ENCODE measurements at regions not wholly inside any gene's neighbourhood (a gene's known extent, or its start where the extent isn't known, plus 50 kb on each side); places are given as distances from the start of the nearest gene placed in this dataset.

DNA sequence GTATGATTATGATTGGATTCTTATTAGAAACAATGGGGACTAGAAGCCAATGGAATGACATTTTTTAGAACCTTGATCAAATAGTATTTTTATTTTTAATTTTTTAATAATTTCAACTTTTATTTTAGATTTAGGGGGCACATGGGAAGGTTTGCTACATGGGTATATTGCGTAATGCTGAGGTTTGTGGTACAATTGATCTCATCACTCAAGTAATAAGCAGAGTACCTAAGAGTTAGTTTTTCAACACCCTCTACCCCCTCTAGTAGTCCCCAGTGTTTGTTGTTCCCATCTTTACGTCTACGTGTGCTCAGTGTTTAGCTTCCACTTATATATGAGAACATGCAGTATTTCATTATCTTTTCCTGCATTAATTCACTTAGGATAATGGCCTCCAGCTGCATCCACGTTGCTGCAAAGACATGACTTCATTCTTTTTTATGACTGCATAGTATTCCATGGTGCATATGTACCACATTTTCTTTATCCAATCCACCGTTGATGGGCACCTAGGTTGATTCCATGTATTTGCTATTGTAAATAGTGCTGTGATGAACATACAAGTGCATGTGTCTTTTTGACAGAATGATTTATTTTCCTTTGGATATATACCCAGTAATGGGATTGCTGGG lies 281.1 kb upstream of the MAN1A1 start:
- Histone ChIP-seq H2AFZ (ENCODE audit: low read length, unreplicated experiment) (no peak overlapping the region), H3K79me2 (ENCODE audit: control insufficient read depth, insufficient read depth, low read length, unreplicated experiment) (no peaks in the 10 kb centered on the region), H3K27ac (ENCODE audit: low read depth, low read length) (no peak overlapping the region), H3K27me3 (ENCODE audit: insufficient read depth, low read length) (no peaks in the 10 kb centered on the region), H3K4me3 (ENCODE audit: low read depth, low read length) (no peak overlapping the region), H3K36me3 (ENCODE audit: insufficient read depth, low read length) (no peaks in the 10 kb centered on the region), H3K4me1 (ENCODE audit: control insufficient read depth, insufficient read depth, low read length, unreplicated experiment) (peaks cover 17% of the 10 kb centered on the region)

DNA sequence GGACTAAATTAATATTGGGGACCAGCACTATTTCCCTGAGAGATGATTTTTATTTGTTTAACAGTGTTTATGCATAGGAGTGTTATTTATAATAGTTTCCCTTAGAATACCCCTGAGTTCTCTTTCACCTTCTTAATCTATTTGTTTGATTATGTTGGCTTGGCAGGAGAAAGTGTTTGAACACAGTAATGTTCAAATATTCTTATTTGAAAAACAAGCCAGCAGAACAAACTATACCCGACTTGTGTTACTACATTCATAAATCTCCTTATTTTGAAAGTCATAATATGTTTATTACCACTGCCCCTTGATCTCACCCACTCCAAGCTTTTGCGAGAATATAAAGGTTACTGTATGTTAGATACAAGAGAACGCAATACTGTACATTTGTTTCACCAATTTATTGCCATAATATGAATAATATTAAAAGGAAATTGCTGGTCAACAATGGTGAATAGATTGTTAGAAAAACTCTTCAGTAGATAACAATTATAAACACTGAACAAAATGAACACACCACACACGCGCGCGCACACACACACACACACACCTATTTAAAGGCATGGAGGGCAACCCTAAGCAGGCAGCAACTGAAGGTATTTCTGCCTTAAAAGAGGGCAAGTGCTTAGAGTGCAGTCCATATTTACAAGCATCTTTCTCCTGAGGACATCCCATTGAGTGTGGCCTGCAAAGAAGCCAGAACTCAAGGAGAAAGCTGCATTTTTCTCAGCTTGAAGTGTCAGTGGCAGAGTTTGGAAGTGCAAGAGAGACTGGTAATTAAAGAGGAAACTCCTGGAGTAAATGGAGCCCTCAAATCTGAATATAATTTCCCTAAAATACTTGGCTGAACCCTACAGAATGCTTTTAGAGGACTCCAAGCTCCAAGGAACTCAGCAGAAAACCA lies 279.4 kb upstream of the MAN1A1 start:
- Histone ChIP-seq H2AFZ (ENCODE audit: low read length, unreplicated experiment) (no peak overlapping the region), H3K79me2 (ENCODE audit: control insufficient read depth, insufficient read depth, low read length, unreplicated experiment) (no peaks in the 10 kb centered on the region), H3K4me1 (ENCODE audit: control insufficient read depth, insufficient read depth, low read length, unreplicated experiment) (peaks cover 17% of the 10 kb centered on the region), H3K27me3 (ENCODE audit: insufficient read depth, low read length) (no peaks in the 10 kb centered on the region), H3K36me3 (ENCODE audit: insufficient read depth, low read length) (no peaks in the 10 kb centered on the region), H3K4me3 (ENCODE audit: low read depth, low read length) (no peak overlapping the region), H3K27ac (ENCODE audit: low read depth, low read length) (peak overlapping the region; percentile 77)

DNA sequence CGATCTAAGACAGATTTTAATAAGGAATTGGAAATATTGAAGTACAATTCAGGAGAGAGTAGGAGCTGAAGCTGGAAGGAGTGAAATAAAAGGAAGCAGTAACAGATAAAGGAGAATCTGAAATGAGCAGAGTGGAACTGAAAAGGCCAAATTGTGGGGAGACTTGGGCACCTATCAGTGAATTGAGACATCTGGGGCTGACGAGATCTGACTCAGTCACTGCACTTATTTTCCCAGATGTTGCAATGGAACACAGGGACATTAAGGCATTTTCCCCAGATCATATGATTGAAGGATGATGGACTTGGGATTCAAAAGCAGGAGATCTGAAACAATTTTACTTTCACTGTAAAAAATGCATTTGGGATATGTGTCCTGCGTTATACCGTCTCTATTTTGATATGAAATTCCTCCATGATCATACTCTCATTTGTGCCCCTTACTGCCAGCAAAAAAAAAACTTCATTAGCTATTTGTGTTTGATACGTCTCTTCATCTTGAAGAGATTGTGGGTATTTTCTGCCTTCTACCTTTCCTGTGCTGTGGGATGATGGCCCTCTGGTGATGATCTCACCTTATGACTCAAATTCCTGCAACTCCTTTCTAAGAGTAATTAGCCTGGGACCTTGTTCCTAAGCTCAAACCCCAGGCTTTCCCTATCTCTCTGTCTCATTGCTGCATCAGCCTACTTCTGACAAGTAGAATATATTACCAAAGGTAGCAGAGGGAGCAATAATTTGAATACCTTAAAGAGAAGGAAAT lies 278.5 kb upstream of the MAN1A1 start:
- Histone ChIP-seq H2AFZ (ENCODE audit: low read length, unreplicated experiment) (no peak overlapping the region), H3K36me3 (ENCODE audit: insufficient read depth, low read length) (no peaks in the 10 kb centered on the region), H3K27me3 (ENCODE audit: insufficient read depth, low read length) (no peaks in the 10 kb centered on the region), H3K4me1 (ENCODE audit: control insufficient read depth, insufficient read depth, low read length, unreplicated experiment) (peaks cover 17% of the 10 kb centered on the region), H3K4me3 (ENCODE audit: low read depth, low read length) (0 out of 2 replicates have a peak overlapping the region, but pooled peaks have one; percentile 2), H3K27ac (ENCODE audit: low read depth, low read length) (peak overlapping the region; percentile 77), H3K79me2 (ENCODE audit: control insufficient read depth, insufficient read depth, low read length, unreplicated experiment) (no peaks in the 10 kb centered on the region)

DNA sequence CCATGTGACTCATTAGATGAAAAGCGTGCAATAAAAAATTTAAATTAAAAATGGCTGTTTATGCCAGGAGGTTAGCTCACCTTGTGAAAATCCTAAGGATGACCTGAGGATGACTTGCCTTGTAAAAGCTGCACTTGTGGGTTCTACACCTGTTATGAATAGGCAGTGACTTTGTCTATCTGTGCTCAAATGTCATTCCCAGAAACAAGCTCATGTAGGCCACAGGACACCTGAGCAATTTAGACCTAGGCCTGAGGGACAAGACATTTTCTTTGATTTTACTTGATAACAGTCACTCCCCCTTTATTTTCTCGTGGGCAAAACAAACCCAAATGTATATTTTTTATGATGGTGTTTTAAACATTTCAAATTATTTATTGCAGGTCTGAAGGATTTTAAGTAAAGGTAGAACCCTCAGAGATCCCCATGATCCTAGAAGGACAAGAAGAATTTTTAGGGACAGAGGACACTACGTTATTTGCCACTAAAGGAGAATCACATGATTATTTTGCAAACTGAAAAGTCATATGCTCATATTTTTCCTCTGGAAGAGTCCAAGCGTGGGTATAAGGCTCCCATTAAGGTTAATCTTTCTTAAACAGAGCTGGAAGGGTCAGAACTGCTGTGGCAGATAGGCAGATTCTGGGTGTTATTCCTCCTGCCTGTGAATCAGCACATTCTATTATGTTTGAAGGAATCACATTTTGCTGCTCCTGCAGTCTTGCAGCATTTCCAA lies 277.5 kb upstream of the MAN1A1 start:
- Histone ChIP-seq H3K4me1 (ENCODE audit: control insufficient read depth, insufficient read depth, low read length, unreplicated experiment) (peaks cover 22% of the 10 kb centered on the region), H3K27me3 (ENCODE audit: insufficient read depth, low read length) (no peaks in the 10 kb centered on the region), H3K36me3 (ENCODE audit: insufficient read depth, low read length) (no peaks in the 10 kb centered on the region), H2AFZ (ENCODE audit: low read length, unreplicated experiment) (no peak overlapping the region), H3K27ac (ENCODE audit: low read depth, low read length) (peak overlapping the region; percentile 77; the same call in 1 of the 2 replicates), H3K79me2 (ENCODE audit: control insufficient read depth, insufficient read depth, low read length, unreplicated experiment) (no peaks in the 10 kb centered on the region), H3K4me3 (ENCODE audit: low read depth, low read length) (no peak overlapping the region)

DNA sequence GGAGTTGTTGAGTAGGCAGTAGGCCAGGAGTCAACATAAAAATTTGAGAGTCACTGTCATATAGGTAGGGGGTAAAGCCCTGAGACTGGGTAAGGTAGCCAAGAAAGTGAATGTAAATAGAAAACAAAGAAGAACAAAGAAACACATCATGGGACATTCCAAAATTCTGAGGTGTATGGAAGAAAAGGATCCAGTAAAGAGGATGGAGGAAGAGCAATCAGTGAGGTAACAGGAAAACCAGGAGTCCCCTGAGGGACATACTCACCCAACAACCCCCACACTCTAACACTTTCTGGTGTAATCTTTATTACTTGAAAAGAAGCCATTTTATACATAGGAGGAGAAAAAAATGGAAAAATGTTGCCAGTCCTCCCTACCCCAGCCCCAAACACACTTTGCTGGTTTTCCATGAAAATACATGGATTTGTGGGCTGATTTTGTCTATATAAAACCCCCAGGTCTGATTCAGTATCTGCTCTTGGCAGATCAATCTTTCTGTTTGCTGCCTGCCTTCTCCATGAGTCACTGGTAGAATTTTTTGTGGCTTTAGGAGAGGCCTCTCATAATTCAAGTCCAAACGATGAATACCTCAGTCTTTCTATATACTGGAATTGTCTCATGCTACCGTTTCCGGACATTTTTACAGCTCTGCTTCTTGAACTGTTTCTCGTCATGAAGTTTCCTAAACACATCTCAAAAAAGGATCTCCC lies 271.4 kb upstream of the MAN1A1 start:
- Histone ChIP-seq H3K4me1 (ENCODE audit: control insufficient read depth, insufficient read depth, low read length, unreplicated experiment) (peaks cover 24% of the 10 kb centered on the region), H2AFZ (ENCODE audit: low read length, unreplicated experiment) (peak overlapping the region; percentile 79), H3K27me3 (ENCODE audit: insufficient read depth, low read length) (no peaks in the 10 kb centered on the region), H3K79me2 (ENCODE audit: control insufficient read depth, insufficient read depth, low read length, unreplicated experiment) (no peaks in the 10 kb centered on the region), H3K4me3 (ENCODE audit: low read depth, low read length) (peak overlapping the region; percentile 46; the same call in 1 of the 2 replicates), H3K36me3 (ENCODE audit: insufficient read depth, low read length) (no peaks in the 10 kb centered on the region), H3K27ac (ENCODE audit: low read depth, low read length) (peak overlapping the region; percentile 96)

DNA sequence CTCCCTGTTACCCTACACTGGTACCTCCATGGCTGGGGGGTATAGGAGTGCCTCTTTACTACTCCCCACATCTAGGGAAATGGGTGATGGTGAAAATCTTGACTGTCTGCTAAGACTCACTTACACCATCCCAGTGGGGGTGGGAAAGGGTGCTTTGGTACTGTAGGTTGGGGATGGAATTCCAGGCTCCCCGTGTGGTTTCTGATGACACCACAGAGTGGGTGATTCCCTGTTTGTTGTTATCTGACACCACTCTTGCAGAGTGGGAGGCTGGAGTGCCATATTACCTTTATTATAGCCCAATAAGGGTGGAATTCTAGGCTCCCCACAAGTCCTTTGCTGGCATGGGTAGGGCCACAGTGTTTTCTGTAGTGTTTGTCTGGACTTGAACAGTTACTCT lies 264.6 kb upstream of the MAN1A1 start:
- Histone ChIP-seq H3K36me3 (ENCODE audit: insufficient read depth, low read length) (no peaks in the 10 kb centered on the region), H3K4me1 (ENCODE audit: control insufficient read depth, insufficient read depth, low read length, unreplicated experiment) (peaks cover 31% of the 10 kb centered on the region), H2AFZ (ENCODE audit: low read length, unreplicated experiment) (no peak overlapping the region), H3K79me2 (ENCODE audit: control insufficient read depth, insufficient read depth, low read length, unreplicated experiment) (no peaks in the 10 kb centered on the region), H3K27ac (ENCODE audit: low read depth, low read length) (no peak overlapping the region), H3K4me3 (ENCODE audit: low read depth, low read length) (no peak overlapping the region), H3K27me3 (ENCODE audit: insufficient read depth, low read length) (no peaks in the 10 kb centered on the region)

DNA sequence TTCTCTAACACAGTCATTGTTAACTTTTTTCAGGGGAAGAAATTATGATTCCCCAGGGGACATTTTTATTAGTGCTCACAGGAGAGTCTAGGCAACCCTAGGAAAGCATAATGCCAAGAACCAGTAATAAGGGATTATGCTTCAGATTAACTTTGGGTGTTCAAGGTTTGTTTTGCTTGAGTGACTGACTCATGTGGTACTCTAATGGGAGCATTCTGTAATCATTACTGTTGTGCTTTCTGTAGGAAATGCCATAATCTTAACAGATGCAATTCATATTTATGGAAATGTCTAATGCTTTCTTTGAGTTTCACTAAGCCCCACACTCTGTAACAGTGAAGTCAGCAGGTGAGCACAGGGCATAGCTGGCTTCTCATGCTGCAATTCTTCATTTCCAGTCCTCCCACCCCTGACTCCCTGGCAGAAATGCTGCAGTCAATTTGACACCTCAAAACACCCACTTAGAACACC lies 263.4 kb upstream of the MAN1A1 start:
- H3K27ac ChIP-seq (ENCODE audit: low read depth, low read length) = peak overlapping the region; percentile 58
- peaks cover 25% of the 10 kb centered on the region for H3K4me1 ChIP-seq (ENCODE audit: control insufficient read depth, insufficient read depth, low read length, unreplicated experiment)
- H3K79me2 ChIP-seq (ENCODE audit: control insufficient read depth, insufficient read depth, low read length, unreplicated experiment) = no peaks in the 10 kb centered on the region
- H3K36me3 ChIP-seq (ENCODE audit: insufficient read depth, low read length) = no peaks in the 10 kb centered on the region
- no peaks in the 10 kb centered on the region for H3K27me3 ChIP-seq (ENCODE audit: insufficient read depth, low read length)
- peak overlapping the region; percentile 33; the same call in 1 of the 2 replicates for H3K4me3 ChIP-seq (ENCODE audit: low read depth, low read length)
- H2AFZ ChIP-seq (ENCODE audit: low read length, unreplicated experiment) = peak overlapping the region; percentile 19

DNA sequence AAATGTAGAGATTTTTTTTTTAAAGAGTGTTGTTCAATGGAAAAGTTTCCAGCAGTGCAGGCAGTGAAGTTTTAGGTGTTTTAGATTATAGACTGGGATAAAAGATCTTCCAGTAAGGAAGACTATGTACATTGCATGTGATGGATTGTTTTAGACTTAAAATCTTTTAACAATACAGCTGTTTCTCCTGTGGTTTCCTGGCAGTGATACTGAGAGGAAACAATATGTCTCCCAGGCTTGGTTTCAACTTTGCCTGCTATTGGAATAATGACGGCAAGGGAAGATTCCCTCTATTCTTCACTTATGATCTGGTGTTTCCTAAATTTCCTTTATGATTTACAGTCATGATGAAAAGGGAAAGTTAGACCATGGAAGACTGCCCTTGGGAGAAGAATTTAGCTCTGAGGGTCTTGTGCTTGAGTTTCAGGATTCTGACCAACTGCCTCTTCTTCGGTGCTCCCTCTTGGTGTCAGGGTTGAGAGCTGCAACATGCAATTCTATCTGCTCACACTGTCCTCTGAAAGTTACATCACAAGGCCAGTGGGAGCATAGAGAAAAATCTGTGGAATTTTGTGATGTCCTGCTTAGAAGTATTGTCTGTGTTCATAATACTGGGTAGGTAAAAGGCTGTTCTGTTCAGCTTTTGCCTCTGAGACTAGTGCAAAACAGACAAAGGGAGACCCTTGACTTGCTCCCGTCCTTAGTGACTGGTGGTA lies 262.8 kb upstream of the MAN1A1 start:
- Histone ChIP-seq H3K27ac (ENCODE audit: low read depth, low read length) (peak overlapping the region; percentile 58), H2AFZ (ENCODE audit: low read length, unreplicated experiment) (no peak overlapping the region)

DNA sequence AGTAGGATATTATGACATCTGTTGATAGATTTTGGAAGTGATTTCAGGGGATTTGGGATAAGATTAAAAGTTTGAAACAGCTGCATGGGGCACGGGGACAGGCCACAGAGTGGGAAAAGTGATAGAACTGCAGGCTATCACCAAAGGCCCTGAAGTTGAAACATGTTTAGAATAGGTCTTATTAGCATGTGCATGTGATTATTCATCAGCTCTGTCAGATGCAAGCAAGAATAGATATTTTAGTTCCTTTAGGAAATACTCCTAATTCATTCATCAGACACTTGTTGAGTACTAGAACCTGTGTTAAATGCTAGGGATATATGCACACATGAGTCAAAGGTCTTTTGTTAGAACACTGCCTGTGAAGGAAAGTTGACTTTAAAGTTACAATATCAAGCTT lies 261.2 kb upstream of the MAN1A1 start:
- no peaks in the 10 kb centered on the region for H3K27me3 ChIP-seq (ENCODE audit: insufficient read depth, low read length)
- no peak overlapping the region for H3K4me3 ChIP-seq (ENCODE audit: low read depth, low read length)
- H3K4me1 ChIP-seq (ENCODE audit: control insufficient read depth, insufficient read depth, low read length, unreplicated experiment) = peaks cover 24% of the 10 kb centered on the region
- H3K27ac ChIP-seq (ENCODE audit: low read depth, low read length) = no peak overlapping the region
- peak overlapping the region; percentile 57 for H2AFZ ChIP-seq (ENCODE audit: low read length, unreplicated experiment)
- H3K79me2 ChIP-seq (ENCODE audit: control insufficient read depth, insufficient read depth, low read length, unreplicated experiment) = no peaks in the 10 kb centered on the region
- no peaks in the 10 kb centered on the region for H3K36me3 ChIP-seq (ENCODE audit: insufficient read depth, low read length)

More for the DNA sequence above, 262.8 kb upstream of the MAN1A1 start:
- Histone ChIP-seq H3K4me3 (ENCODE audit: low read depth, low read length) (peak overlapping the region; percentile 33; the same call in 1 of the 2 replicates), H3K36me3 (ENCODE audit: insufficient read depth, low read length) (no peaks in the 10 kb centered on the region), H3K79me2 (ENCODE audit: control insufficient read depth, insufficient read depth, low read length, unreplicated experiment) (no peaks in the 10 kb centered on the region), H3K4me1 (ENCODE audit: control insufficient read depth, insufficient read depth, low read length, unreplicated experiment) (peaks cover 24% of the 10 kb centered on the region), H3K27me3 (ENCODE audit: insufficient read depth, low read length) (no peaks in the 10 kb centered on the region)
